Parathyroid adenoma (tissue), 2 donors: ENCODE measurements at regions not wholly inside any gene's neighbourhood (a gene's known extent, or its start where the extent isn't known, plus 50 kb on each side); places are given as distances from the start of the nearest gene placed in this dataset.
"Not testable (repeated sequence)": the region's sequence is repeated elsewhere in the genome, so short reads cannot be mapped to it uniquely, and the experiment has no call there.

Experiments used
- H2AFZ ChIP-seq: fragments of 300-600 bp; sonication (generic); one replicate; pipeline ENCODE4 v1.7.0; 2017; ENCODE audit warnings: antibody characterized with exemption, mild to moderate bottlenecking
- H3K27ac ChIP-seq: fragments of 300-600 bp; sonication (generic); one replicate; pipeline ENCODE4 v1.7.0; 2017
- H3K27me3 ChIP-seq: fragments of 300-600 bp; sonication (generic); one replicate; pipeline ENCODE4 v1.7.0; 2017; ENCODE audit warnings: low read length; ENCODE audit not compliant: control insufficient read depth, insufficient read depth
- H3K36me3 ChIP-seq: fragments of 300-600 bp; sonication (generic); one replicate; pipeline ENCODE4 v1.7.0; 2017; ENCODE audit warnings: low read length; ENCODE audit not compliant: control insufficient read depth, insufficient read depth
- H3K4me1 ChIP-seq: fragments of 300-600 bp; sonication (generic); one replicate; pipeline ENCODE4 v1.7.0; 2017; ENCODE audit warnings: control low read depth
- H3K4me2 ChIP-seq: fragments of 300-600 bp; sonication (generic); one replicate; pipeline ENCODE4 v1.7.0; 2017; ENCODE audit warnings: low read length
- H3K4me3 ChIP-seq: fragments of 300-600 bp; sonication (generic); one replicate; pipeline ENCODE4 v1.7.0; 2017; ENCODE audit warnings: low read depth, low read length
- H3K79me2 ChIP-seq: fragments of 300-600 bp; sonication (generic); one replicate; pipeline ENCODE4 v1.7.0; 2017; ENCODE audit warnings: control low read depth
- H3K9ac ChIP-seq: fragments of 300-600 bp; sonication (generic); one replicate; pipeline ENCODE4 v1.7.0; 2017; ENCODE audit warnings: mild to moderate bottlenecking
- H3K9me3 ChIP-seq: fragments of 300-600 bp; sonication (generic); one replicate; pipeline ENCODE4 v1.7.0; 2017; ENCODE audit warnings: low read length; ENCODE audit not compliant: control insufficient read depth
- TF ChIP-seq, protein P1 (sequence below): fragments of 300-600 bp; sonication (generic); IDR thresholded peaks from one replicate; pipeline ENCODE4 v1.7.0; 2017; ENCODE audit warnings: antibody characterized with exemption, mild to moderate bottlenecking
- donor health status: primary hyperparathyroidism.

- no peaks in the 10 kb centered on the region for H3K4me1 ChIP-seq
- no peaks in the 10 kb centered on the region for H3K79me2 ChIP-seq
- no peaks in the 10 kb centered on the region for H3K27me3 ChIP-seq
- H3K4me2 ChIP-seq: no peak overlapping the region
- H3K9me3 ChIP-seq: no peaks in the 10 kb centered on the region
- no peak overlapping the region for H3K4me3 ChIP-seq
- H3K27ac ChIP-seq: no peak overlapping the region
- no peak overlapping the region for H2AFZ ChIP-seq
- TF ChIP-seq, protein P1, sequence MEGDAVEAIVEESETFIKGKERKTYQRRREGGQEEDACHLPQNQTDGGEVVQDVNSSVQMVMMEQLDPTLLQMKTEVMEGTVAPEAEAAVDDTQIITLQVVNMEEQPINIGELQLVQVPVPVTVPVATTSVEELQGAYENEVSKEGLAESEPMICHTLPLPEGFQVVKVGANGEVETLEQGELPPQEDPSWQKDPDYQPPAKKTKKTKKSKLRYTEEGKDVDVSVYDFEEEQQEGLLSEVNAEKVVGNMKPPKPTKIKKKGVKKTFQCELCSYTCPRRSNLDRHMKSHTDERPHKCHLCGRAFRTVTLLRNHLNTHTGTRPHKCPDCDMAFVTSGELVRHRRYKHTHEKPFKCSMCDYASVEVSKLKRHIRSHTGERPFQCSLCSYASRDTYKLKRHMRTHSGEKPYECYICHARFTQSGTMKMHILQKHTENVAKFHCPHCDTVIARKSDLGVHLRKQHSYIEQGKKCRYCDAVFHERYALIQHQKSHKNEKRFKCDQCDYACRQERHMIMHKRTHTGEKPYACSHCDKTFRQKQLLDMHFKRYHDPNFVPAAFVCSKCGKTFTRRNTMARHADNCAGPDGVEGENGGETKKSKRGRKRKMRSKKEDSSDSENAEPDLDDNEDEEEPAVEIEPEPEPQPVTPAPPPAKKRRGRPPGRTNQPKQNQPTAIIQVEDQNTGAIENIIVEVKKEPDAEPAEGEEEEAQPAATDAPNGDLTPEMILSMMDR: no peak
- H3K9ac ChIP-seq: no peak overlapping the region
- H3K36me3 ChIP-seq: no peaks in the 10 kb centered on the region
These were observed 337.3 kb upstream of the ATP10A start for GRCh38 chr15:26200427-26200826.

GRCh38 chr15:26197719-26198118, 334.6 kb upstream of the ATP10A start:
- Histone ChIP-seq H2AFZ (no peak overlapping the region), H3K9ac (no peak overlapping the region), H3K9me3 (no peaks in the 10 kb centered on the region), H3K27me3 (no peaks in the 10 kb centered on the region), H3K4me1 (no peaks in the 10 kb centered on the region), H3K36me3 (no peaks in the 10 kb centered on the region), H3K79me2 (no peaks in the 10 kb centered on the region), H3K27ac (no peak overlapping the region), H3K4me3 (no peak overlapping the region), H3K4me2 (no peak overlapping the region)
- TF ChIP-seq, protein P1: no peak

DNA sequence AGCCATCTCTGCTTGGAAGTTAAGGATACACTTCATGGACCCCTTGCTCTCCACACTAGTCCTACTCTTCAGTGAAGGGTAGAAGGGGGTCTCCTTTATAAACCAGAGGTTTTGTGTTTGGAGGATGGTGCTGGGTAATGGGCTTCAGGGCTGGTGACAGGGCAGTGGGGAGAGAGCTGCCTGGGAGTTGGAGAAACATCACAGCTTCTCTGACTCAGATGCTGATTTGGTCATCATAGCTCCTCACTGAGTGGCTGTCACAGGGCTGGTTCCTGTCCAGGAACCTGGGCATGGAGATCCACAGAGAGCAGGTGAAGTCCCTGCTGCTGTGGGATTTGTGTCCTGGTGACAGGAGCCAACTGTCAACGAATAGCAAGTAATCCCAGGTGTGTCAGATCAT, 333.9 kb upstream of the ATP10A start:
- Histone ChIP-seq H3K4me3 (no peak overlapping the region), H3K27ac (no peak overlapping the region), H3K4me1 (no peaks in the 10 kb centered on the region), H3K9ac (no peak overlapping the region), H3K36me3 (no peaks in the 10 kb centered on the region), H3K9me3 (no peaks in the 10 kb centered on the region), H2AFZ (no peak overlapping the region), H3K79me2 (no peaks in the 10 kb centered on the region), H3K27me3 (no peaks in the 10 kb centered on the region), H3K4me2 (no peak overlapping the region)
- TF ChIP-seq, protein P1: no peak

- Histone ChIP-seq H3K9ac (no peak overlapping the region), H3K27ac (no peak overlapping the region)
- TF ChIP-seq, protein P1: no peak
These were observed 328.1 kb upstream of the ATP10A start for GRCh38 chr15:26191193-26191592.

GRCh38 chr15:26186138-26186537, 323.0 kb upstream of the ATP10A start:
- not testable (repeated sequence) for H3K79me2 ChIP-seq, H3K27me3 ChIP-seq, H3K4me2 ChIP-seq, H3K4me1 ChIP-seq, H2AFZ ChIP-seq, H3K9me3 ChIP-seq, H3K9ac ChIP-seq, H3K27ac ChIP-seq, H3K36me3 ChIP-seq, H3K4me3 ChIP-seq

More at GRCh38 chr15:26191193-26191592, 328.1 kb upstream of the ATP10A start:
- no peaks in the 10 kb centered on the region for H3K36me3 ChIP-seq
- H3K4me1 ChIP-seq: no peaks in the 10 kb centered on the region
- no peaks in the 10 kb centered on the region for H3K9me3 ChIP-seq
- H3K27me3 ChIP-seq: no peaks in the 10 kb centered on the region
- H3K4me3 ChIP-seq: no peak overlapping the region
- no peak overlapping the region for H3K4me2 ChIP-seq
- H2AFZ ChIP-seq: no peak overlapping the region
- H3K79me2 ChIP-seq: no peaks in the 10 kb centered on the region
